Type B pancreatic cell (in vitro differentiated cells): ENCODE measurements at regions not wholly inside any gene's neighbourhood (a gene's known extent, or its start where the extent isn't known, plus 50 kb on each side); places are given as distances from the start of the nearest gene placed in this dataset.

Experiments
- DNase-seq: peaks from one replicate; pipeline ENCODE4 v3.0.0; 2021; ENCODE audit warnings: mixed read lengths; ENCODE audit not compliant: unreplicated experiment; ENCODE audit errors: extremely low spot score
- H3K27ac Mint-ChIP-seq: 2 replicates; pipeline ENCODE4 v1.8.0; 2021; ENCODE audit warnings: mild to moderate bottlenecking, mixed read lengths
- H3K27me3 Mint-ChIP-seq: 2 replicates; pipeline ENCODE4 v1.8.0; 2021; ENCODE audit warnings: mixed read lengths
- H3K36me3 Mint-ChIP-seq: 2 replicates; pipeline ENCODE4 v1.8.0; 2021; ENCODE audit warnings: mixed read lengths
- H3K4me1 Mint-ChIP-seq: one replicate; pipeline ENCODE4 v1.8.0; 2021; ENCODE audit warnings: mixed read lengths; ENCODE audit not compliant: unreplicated experiment
- H3K4me3 Mint-ChIP-seq: 2 replicates; pipeline ENCODE4 v1.8.0; 2021; ENCODE audit warnings: mild to moderate bottlenecking, mixed read lengths
- H3K9me3 Mint-ChIP-seq: 2 replicates; pipeline ENCODE4 v1.8.0; 2021; ENCODE audit warnings: mixed read lengths
- TF ChIP-seq, protein P1 (sequence below): fragments of 200-600 bp; sonication (generic); conservative IDR thresholded peaks from 2 replicates; pipeline ENCODE4 v1.5.0; 2021; ENCODE audit warnings: antibody characterized with exemption, mild to moderate bottlenecking

DNA sequence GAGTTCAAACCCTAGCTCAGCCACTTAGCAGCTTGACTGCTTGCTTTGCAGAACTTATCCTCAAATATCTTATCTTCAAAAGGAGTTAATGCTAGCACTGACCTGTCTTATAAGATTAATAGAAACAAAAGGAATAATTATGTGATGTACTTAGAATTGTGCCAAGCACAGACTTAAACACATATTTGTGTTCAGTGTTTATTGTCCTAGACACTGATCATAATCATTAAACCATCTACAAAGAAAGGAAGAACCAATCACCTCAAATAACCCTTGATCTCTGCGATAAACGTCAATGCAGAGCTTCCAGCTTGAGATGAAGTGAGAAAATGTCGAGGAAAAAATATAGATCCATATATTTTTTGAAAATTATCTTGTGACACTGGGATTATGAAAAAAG lies 73.1 kb downstream of the ATXN7L3B start:
- DNase-seq = no peak
- no peaks in the 10 kb centered on the region for H3K27me3 Mint-ChIP-seq
- H3K9me3 Mint-ChIP-seq = no peaks in the 10 kb centered on the region
- H3K36me3 Mint-ChIP-seq = no peaks in the 10 kb centered on the region
- no peak overlapping the region for H3K27ac Mint-ChIP-seq
- no peaks in the 10 kb centered on the region for H3K4me1 Mint-ChIP-seq
- TF ChIP-seq, protein P1, sequence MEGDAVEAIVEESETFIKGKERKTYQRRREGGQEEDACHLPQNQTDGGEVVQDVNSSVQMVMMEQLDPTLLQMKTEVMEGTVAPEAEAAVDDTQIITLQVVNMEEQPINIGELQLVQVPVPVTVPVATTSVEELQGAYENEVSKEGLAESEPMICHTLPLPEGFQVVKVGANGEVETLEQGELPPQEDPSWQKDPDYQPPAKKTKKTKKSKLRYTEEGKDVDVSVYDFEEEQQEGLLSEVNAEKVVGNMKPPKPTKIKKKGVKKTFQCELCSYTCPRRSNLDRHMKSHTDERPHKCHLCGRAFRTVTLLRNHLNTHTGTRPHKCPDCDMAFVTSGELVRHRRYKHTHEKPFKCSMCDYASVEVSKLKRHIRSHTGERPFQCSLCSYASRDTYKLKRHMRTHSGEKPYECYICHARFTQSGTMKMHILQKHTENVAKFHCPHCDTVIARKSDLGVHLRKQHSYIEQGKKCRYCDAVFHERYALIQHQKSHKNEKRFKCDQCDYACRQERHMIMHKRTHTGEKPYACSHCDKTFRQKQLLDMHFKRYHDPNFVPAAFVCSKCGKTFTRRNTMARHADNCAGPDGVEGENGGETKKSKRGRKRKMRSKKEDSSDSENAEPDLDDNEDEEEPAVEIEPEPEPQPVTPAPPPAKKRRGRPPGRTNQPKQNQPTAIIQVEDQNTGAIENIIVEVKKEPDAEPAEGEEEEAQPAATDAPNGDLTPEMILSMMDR = no peak
- no peak overlapping the region for H3K4me3 Mint-ChIP-seq

DNA sequence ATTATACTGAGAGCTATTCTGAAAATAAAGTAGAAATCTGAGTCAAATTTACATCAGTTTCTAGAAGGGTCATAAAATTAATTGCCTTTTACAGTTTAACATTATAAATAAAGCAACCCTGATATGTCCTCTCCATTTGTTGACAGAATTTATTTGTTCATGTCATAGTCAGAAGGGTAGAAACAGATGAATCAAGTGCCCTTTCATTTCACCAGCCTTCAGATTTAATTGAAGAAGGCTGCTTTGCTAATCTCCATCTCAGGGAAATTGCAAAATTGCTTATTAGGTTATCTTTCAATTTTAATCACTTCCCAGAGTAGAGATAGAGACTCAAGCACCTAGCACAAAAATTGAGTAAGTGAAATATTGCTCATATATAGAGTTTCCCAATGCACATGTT lies 76.8 kb downstream of the ATXN7L3B start:
- no peak for DNase-seq
- TF ChIP-seq, protein P1 = no peak
- no peaks in the 10 kb centered on the region for H3K4me1 Mint-ChIP-seq
- no peak overlapping the region for H3K4me3 Mint-ChIP-seq
- no peaks in the 10 kb centered on the region for H3K36me3 Mint-ChIP-seq
- H3K27me3 Mint-ChIP-seq = no peaks in the 10 kb centered on the region
- H3K27ac Mint-ChIP-seq = no peak overlapping the region
- no peaks in the 10 kb centered on the region for H3K9me3 Mint-ChIP-seq

DNA sequence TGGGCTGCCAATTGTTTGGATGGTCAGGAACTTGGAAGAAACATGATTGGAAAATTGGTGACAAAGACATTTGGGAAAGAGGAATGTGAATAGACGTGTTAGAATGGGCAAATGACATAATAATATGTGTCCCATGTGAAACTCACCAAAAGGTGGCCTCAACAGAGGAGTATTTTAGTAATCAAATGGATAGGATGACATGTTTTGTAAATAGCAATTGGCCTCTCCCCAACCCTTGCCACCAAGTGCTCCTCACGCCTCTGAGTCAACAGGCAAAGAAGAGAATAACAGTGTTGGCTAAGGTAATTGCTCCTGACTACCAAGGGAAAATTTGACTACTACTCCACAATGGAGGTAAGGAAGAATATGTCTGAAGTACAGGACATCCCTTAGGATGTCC lies 81.4 kb downstream of the ATXN7L3B start:
- Mint-ChIP-seq H3K4me3 (no peak overlapping the region), H3K9me3 (no peaks in the 10 kb centered on the region), H3K27me3 (no peaks in the 10 kb centered on the region), H3K36me3 (no peaks in the 10 kb centered on the region), H3K27ac (no peak overlapping the region), H3K4me1 (no peaks in the 10 kb centered on the region)
- DNase-seq = no peak
- TF ChIP-seq, protein P1 = no peak

DNA sequence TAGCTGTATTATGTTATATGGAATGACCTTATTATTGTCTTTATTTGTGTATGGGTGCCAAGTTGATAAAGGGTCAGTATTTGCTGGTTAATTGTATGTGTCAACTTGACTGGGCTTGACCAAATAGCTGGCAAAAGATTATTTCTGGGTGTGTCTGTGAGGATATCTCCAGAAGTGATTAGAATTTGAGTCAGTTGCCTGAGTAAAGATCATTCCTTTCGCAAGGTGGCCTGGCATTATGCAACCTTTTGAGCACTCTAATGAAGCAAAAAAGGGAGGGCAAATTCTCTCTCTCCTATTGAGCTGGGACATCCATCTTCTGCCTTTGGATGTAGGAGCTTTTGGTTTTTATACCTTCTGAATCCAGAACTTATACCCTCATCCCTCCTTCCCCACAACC lies 82.2 kb downstream of the ATXN7L3B start:
- Mint-ChIP-seq H3K4me1 (no peaks in the 10 kb centered on the region), H3K4me3 (no peak overlapping the region), H3K27me3 (no peaks in the 10 kb centered on the region), H3K9me3 (no peaks in the 10 kb centered on the region), H3K27ac (no peak overlapping the region), H3K36me3 (no peaks in the 10 kb centered on the region)
- no peak for DNase-seq
- TF ChIP-seq, protein P1 = no peak

DNA sequence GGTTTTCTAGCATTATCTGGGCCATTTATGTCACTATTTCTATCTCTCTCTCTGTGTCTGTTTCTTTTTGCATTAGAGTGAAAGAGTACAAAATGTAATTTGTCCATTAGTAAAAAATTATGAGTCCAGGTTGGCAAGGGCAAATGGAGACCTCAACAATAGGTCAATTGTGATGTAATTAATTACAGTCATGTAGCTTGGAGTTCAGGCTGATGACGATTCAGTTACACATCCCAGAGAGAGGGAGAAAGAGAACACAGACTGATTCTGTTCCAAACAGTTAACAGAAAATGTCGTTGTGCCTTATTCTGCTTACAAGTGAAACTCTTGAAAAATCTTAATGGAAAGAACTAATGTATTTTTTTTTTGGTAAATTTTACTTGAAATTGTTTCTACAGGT lies 83.3 kb downstream of the ATXN7L3B start:
- no peaks in the 10 kb centered on the region for H3K27me3 Mint-ChIP-seq
- no peak for DNase-seq
- TF ChIP-seq, protein P1 = no peak
- H3K4me3 Mint-ChIP-seq = no peak overlapping the region
- H3K36me3 Mint-ChIP-seq = no peaks in the 10 kb centered on the region
- H3K4me1 Mint-ChIP-seq = no peaks in the 10 kb centered on the region
- H3K9me3 Mint-ChIP-seq = no peaks in the 10 kb centered on the region
- no peak overlapping the region for H3K27ac Mint-ChIP-seq

DNA sequence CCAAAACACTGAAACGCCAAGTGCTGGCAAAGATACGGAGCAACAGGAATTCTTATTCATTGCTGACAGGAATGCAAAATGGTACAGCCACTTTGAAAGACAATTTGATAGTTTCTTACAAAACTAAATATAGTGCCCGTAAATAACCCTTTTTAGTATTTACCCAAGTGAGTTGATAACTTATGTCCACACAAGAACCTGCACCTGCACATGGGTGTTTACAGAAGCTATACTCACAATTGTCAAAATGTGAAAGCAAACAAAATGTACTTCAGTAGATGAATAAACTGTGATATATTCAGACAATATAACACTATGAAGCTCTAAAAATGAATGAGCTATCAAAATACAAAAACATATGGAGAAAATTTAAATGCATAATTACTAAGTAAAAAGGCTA lies 86.6 kb downstream of the ATXN7L3B start:
- Mint-ChIP-seq H3K4me3 (no peak overlapping the region), H3K9me3 (no peaks in the 10 kb centered on the region), H3K36me3 (no peaks in the 10 kb centered on the region), H3K27ac (no peak overlapping the region), H3K27me3 (no peaks in the 10 kb centered on the region), H3K4me1 (no peaks in the 10 kb centered on the region)
- DNase-seq = no peak
- TF ChIP-seq, protein P1 = no peak
